Nephron progenitor cell (in vitro differentiated cells): ENCODE measurements at regions not wholly inside any gene's neighbourhood (a gene's known extent, or its start where the extent isn't known, plus 50 kb on each side); places are given as distances from the start of the nearest gene placed in this dataset.

Experiments
- DNase-seq: peaks from one replicate; pipeline ENCODE4 v3.0.0; 2021
- H3K27ac Mint-ChIP-seq: 2 replicates; pipeline ENCODE4 v1.8.0; 2021; ENCODE audit warnings: mild to moderate bottlenecking, moderate library complexity, mixed read lengths
- H3K27me3 Mint-ChIP-seq: 2 replicates; pipeline ENCODE4 v1.8.0; 2021; ENCODE audit warnings: mild to moderate bottlenecking, low read depth, mixed read lengths; ENCODE audit not compliant: poor library complexity
- H3K36me3 Mint-ChIP-seq: 2 replicates; pipeline ENCODE4 v1.8.0; 2021; ENCODE audit warnings: low read depth, mixed read lengths
- H3K4me1 Mint-ChIP-seq: 2 replicates; pipeline ENCODE4 v1.8.0; 2021; ENCODE audit warnings: mixed read lengths
- H3K4me3 Mint-ChIP-seq: 2 replicates; pipeline ENCODE4 v1.8.0; 2021; ENCODE audit warnings: mild to moderate bottlenecking, moderate library complexity, mixed read lengths
- H3K9me3 Mint-ChIP-seq: 2 replicates; pipeline ENCODE4 v1.8.0; 2021; ENCODE audit warnings: mild to moderate bottlenecking, moderate library complexity, mixed read lengths
- CTCF ChIP-seq: fragments of 200-600 bp; sonication (generic); IDR thresholded peaks from 2 replicates; pipeline ENCODE4 v1.5.0; 2021; ENCODE audit warnings: antibody characterized with exemption

- no peak overlapping the region for H3K27ac Mint-ChIP-seq
- TF ChIP-seq CTCF: no peak
Observed at GRCh38 chr3:74752290-74752689, 137.8 kb upstream of the CNTN3 start.

GRCh38 chr3:74751775-74752174 lies 137.3 kb upstream of the CNTN3 start:
- H3K27me3 Mint-ChIP-seq: no peaks in the 10 kb centered on the region
- no peak overlapping the region for H3K4me3 Mint-ChIP-seq
- no peak for DNase-seq
- no peaks in the 10 kb centered on the region for H3K9me3 Mint-ChIP-seq
- no peak overlapping the region for H3K27ac Mint-ChIP-seq
- no peak for TF ChIP-seq CTCF
- H3K4me1 Mint-ChIP-seq: no peaks in the 10 kb centered on the region
- H3K36me3 Mint-ChIP-seq: no peaks in the 10 kb centered on the region

More at GRCh38 chr3:74752290-74752689, 137.8 kb upstream of the CNTN3 start:
- no peak overlapping the region for H3K4me3 Mint-ChIP-seq
- H3K36me3 Mint-ChIP-seq: no peaks in the 10 kb centered on the region
- no peaks in the 10 kb centered on the region for H3K9me3 Mint-ChIP-seq
- no peak for DNase-seq
- no peaks in the 10 kb centered on the region for H3K4me1 Mint-ChIP-seq
- no peaks in the 10 kb centered on the region for H3K27me3 Mint-ChIP-seq

GRCh38 chr3:74750901-74751300 lies 136.4 kb upstream of the CNTN3 start:
- Mint-ChIP-seq H3K4me3 (no peak overlapping the region), H3K4me1 (no peaks in the 10 kb centered on the region), H3K9me3 (no peaks in the 10 kb centered on the region), H3K27me3 (no peaks in the 10 kb centered on the region), H3K36me3 (no peaks in the 10 kb centered on the region), H3K27ac (no peak overlapping the region)
- no peak for DNase-seq
- TF ChIP-seq CTCF: no peak

- Mint-ChIP-seq H3K4me1 (peaks cover 5% of the 10 kb centered on the region), H3K27me3 (peaks cover 5% of the 10 kb centered on the region), H3K9me3 (no peaks in the 10 kb centered on the region), H3K4me3 (no peak overlapping the region), H3K36me3 (no peaks in the 10 kb centered on the region), H3K27ac (no peak overlapping the region)
- no peak for TF ChIP-seq CTCF
- DNase-seq: no peak
Observed at GRCh38 chr3:74739242-74739641, 124.8 kb upstream of the CNTN3 start.

- no peak for TF ChIP-seq CTCF
- DNase-seq: no peak
- Mint-ChIP-seq H3K27me3 (peaks cover 7% of the 10 kb centered on the region), H3K4me1 (no peaks in the 10 kb centered on the region), H3K9me3 (no peaks in the 10 kb centered on the region), H3K36me3 (no peaks in the 10 kb centered on the region), H3K27ac (no peak overlapping the region), H3K4me3 (no peak overlapping the region)
Observed at GRCh38 chr3:74722211-74722610, 107.8 kb upstream of the CNTN3 start.

GRCh38 chr3:74713977-74714376 lies 99.5 kb upstream of the CNTN3 start:
- DNase-seq: no peak
- H3K4me1 Mint-ChIP-seq: no peaks in the 10 kb centered on the region
- TF ChIP-seq CTCF: no peak
- no peaks in the 10 kb centered on the region for H3K27me3 Mint-ChIP-seq
- no peak overlapping the region for H3K4me3 Mint-ChIP-seq
- H3K9me3 Mint-ChIP-seq: peaks cover 4% of the 10 kb centered on the region
- no peak overlapping the region for H3K27ac Mint-ChIP-seq
- no peaks in the 10 kb centered on the region for H3K36me3 Mint-ChIP-seq
